Tibial nerve (tissue), 4 donors: ENCODE measurements at regions not wholly inside any gene's neighbourhood (a gene's known extent, or its start where the extent isn't known, plus 50 kb on each side); places are given as distances from the start of the nearest gene placed in this dataset.

Experiments used
- DNase-seq, 2 donors: peaks; one replicate each; pipeline ENCODE4 v3.0.0-alpha.2; 2019; ENCODE audit warnings: low spot score in 2 of 2
- H3K27ac ChIP-seq, 4 donors: fragments of 200-600 bp; sonication (generic) in 3 of 4; one replicate each; pipeline ENCODE4 v1.5.1; 2017 to 2019; ENCODE audit warnings: mild to moderate bottlenecking in 1 of 4
- H3K27me3 ChIP-seq, 2 donors: fragments of 200-600 bp; sonication (generic) in 1 of 2; one replicate each; pipeline versions ENCODE4 v1.5.1 to v1.6.0; 2017 to 2019
- H3K36me3 ChIP-seq, 3 donors: fragments of 200-600 bp; sonication (generic); one replicate each; pipeline ENCODE4 v1.5.1; 2018 to 2019
- H3K4me1 ChIP-seq, 4 donors: fragments of 200-600 bp; sonication (generic) in 3 of 4; one replicate each; pipeline ENCODE4 v1.5.1; 2017 to 2019
- H3K4me3 ChIP-seq, 4 donors: fragments of 200-600 bp; sonication (generic) in 3 of 4; one replicate each; pipeline ENCODE4 v1.5.1; 2017 to 2019; ENCODE audit warnings: mild to moderate bottlenecking in 1 of 4, moderate library complexity in 1 of 4
- H3K9me3 ChIP-seq, 4 donors: fragments of 200-600 bp; sonication (generic) in 3 of 4; one replicate each; pipeline ENCODE4 v1.5.1; 2017 to 2019
- CTCF ChIP-seq, 5 experiments: fragments of 200-600 bp in 3 of 5; fragments of 450-650 bp in 2 of 5; sonication (generic) in 3 of 5; IDR thresholded peaks; one replicate each; pipeline ENCODE4 v1.5.1; 2016 to 2019; ENCODE audit warnings: antibody characterized with exemption in 5 of 5, mild to moderate bottlenecking in 3 of 5, moderate library complexity in 2 of 5
- EP300 ChIP-seq, 2 donors: sonication (generic); formaldehyde crosslinking; IDR thresholded peaks; one replicate each; pipeline ENCODE4 v1.6.1; 2017; ENCODE audit warnings: antibody characterized with exemption in 2 of 2, mild to moderate bottlenecking in 1 of 2
- POLR2A ChIP-seq, 2 donors: fragments of 450-650 bp; IDR thresholded peaks; one replicate each; pipeline ENCODE4 v1.6.1; 2017; ENCODE audit warnings: antibody characterized with exemption in 2 of 2, mild to moderate bottlenecking in 2 of 2, moderate library complexity in 2 of 2
- WGBS, 2 donors: methylation state at CpG; one replicate each; pipeline ENCODE4 v1.1.5; 2018; 5-methylcytosine and 5-hydroxymethylcytosine counted together

- no peak for DNase-seq
- TF ChIP-seq CTCF (IDR thresholded peaks at IDR 0.05) (no peak), EP300 (IDR thresholded peaks at IDR 0.05) (no peak), POLR2A (IDR thresholded peaks at IDR 0.05) (no peak)
- Histone ChIP-seq H3K36me3 (no peaks in the 10 kb centered on the region), H3K4me3 (no peak overlapping the region), H3K27ac (no peak overlapping the region), H3K9me3 (no peaks in the 10 kb centered on the region), H3K27me3 (no peaks in the 10 kb centered on the region), H3K4me1 (no peaks in the 10 kb centered on the region)
Observed at GRCh38 chrX:26581091-26581490, 365.1 kb downstream of the MAGEB5 start.

GRCh38 chrX:26580021-26580420 is 364.1 kb downstream of the MAGEB5 start:
- no peak overlapping the region for H3K27ac ChIP-seq
- no peaks in the 10 kb centered on the region for H3K27me3 ChIP-seq
- no peak overlapping the region for H3K4me3 ChIP-seq
- DNase-seq, result no peak
- no peaks in the 10 kb centered on the region for H3K4me1 ChIP-seq
- H3K36me3 ChIP-seq, result no peaks in the 10 kb centered on the region
- no peaks in the 10 kb centered on the region for H3K9me3 ChIP-seq
- WGBS, 2 donors, result 42 to 58% methylated on average over 1 of the region's 1 CpG
- TF ChIP-seq POLR2A (IDR thresholded peaks at IDR 0.05), result no peak
- no peak for TF ChIP-seq EP300 (IDR thresholded peaks at IDR 0.05)
- no peak for TF ChIP-seq CTCF (IDR thresholded peaks at IDR 0.05)

GRCh38 chrX:26574234-26574633 is 358.3 kb downstream of the MAGEB5 start:
- Histone ChIP-seq H3K36me3 (no peaks in the 10 kb centered on the region), H3K9me3 (no peaks in the 10 kb centered on the region), H3K4me3 (no peak overlapping the region), H3K27me3 (no peaks in the 10 kb centered on the region), H3K27ac (no peak overlapping the region), H3K4me1 (no peaks in the 10 kb centered on the region)
- DNase-seq, result no peak
- TF ChIP-seq EP300 (IDR thresholded peaks at IDR 0.05) (no peak), POLR2A (IDR thresholded peaks at IDR 0.05) (no peak), CTCF (IDR thresholded peaks at IDR 0.05) (no peak)

- Histone ChIP-seq H3K36me3 (no peaks in the 10 kb centered on the region), H3K4me3 (no peak overlapping the region), H3K4me1 (no peaks in the 10 kb centered on the region), H3K27me3 (no peaks in the 10 kb centered on the region), H3K27ac (no peak overlapping the region), H3K9me3 (no peaks in the 10 kb centered on the region)
- DNase-seq, result no peak
- WGBS, 2 donors, result 17 to 23% methylated on average over 1 of the region's 1 CpG
- TF ChIP-seq POLR2A (IDR thresholded peaks at IDR 0.05), result no peak
- TF ChIP-seq CTCF (IDR thresholded peaks at IDR 0.05), result no peak
Observed at GRCh38 chrX:26562156-26562555, 346.2 kb downstream of the MAGEB5 start.

- 74 to 89% methylated on average over 3 of the region's 3 CpGs for WGBS, 2 donors
- TF ChIP-seq POLR2A (IDR thresholded peaks at IDR 0.05) (no peak), CTCF (IDR thresholded peaks at IDR 0.05) (no peak), EP300 (IDR thresholded peaks at IDR 0.05) (no peak)
- no peak overlapping the region for H3K27ac ChIP-seq
- no peaks in the 10 kb centered on the region for H3K9me3 ChIP-seq
- DNase-seq, result no peak
- H3K36me3 ChIP-seq, result no peaks in the 10 kb centered on the region
- no peaks in the 10 kb centered on the region for H3K4me1 ChIP-seq
- H3K27me3 ChIP-seq, result no peaks in the 10 kb centered on the region
- no peak overlapping the region for H3K4me3 ChIP-seq
Observed at GRCh38 chrX:26559855-26560254, 343.9 kb downstream of the MAGEB5 start.
